HCT116 (cell line): ENCODE measurements at regions not wholly inside any gene's neighbourhood (a gene's known extent, or its start where the extent isn't known, plus 50 kb on each side); places are given as distances from the start of the nearest gene placed in this dataset.

Experiments used
- CBX3 ChIP-seq: IDR thresholded peaks from 2 replicates; pipeline ENCODE4 v1.6.1; 2012; ENCODE audit warnings: low read depth
- EZH2 ChIP-seq: fragments of 200-600 bp; sonication (generic); IDR thresholded peaks from 2 replicates; pipeline ENCODE4 v1.6.1; 2017; ENCODE audit warnings: antibody characterized with exemption, mixed run types
- EZH2phosphoT487 ChIP-seq: fragments of 200-600 bp; IDR thresholded peaks from 2 replicates; pipeline ENCODE4 v1.6.1; 2018; ENCODE audit warnings: antibody characterized with exemption, borderline replicate concordance
- JUND ChIP-seq: IDR thresholded peaks from 2 replicates; pipeline ENCODE4 v1.6.1; 2012
- POLR2A ChIP-seq: IDR thresholded peaks from 2 replicates; pipeline ENCODE4 v1.7.0; 2011; ENCODE audit warnings: borderline replicate concordance; ENCODE audit not compliant: insufficient read depth, insufficient read length; ENCODE audit errors: extremely low read depth
- POLR2AphosphoS5 ChIP-seq: IDR thresholded peaks from 2 replicates; pipeline ENCODE4 v1.6.1; 2011; ENCODE audit warnings: mild to moderate bottlenecking, low read depth, low read length, moderate library complexity
- SIN3A ChIP-seq: IDR thresholded peaks from 2 replicates; pipeline ENCODE4 v1.6.1; 2012; ENCODE audit warnings: low read depth
- SRF ChIP-seq: IDR thresholded peaks from 2 replicates; pipeline ENCODE4 v1.6.1; 2012; ENCODE audit warnings: low read depth
- TCF7L2 ChIP-seq: IDR thresholded peaks from 2 replicates; pipeline ENCODE4 v1.7.0; 2011; ENCODE audit warnings: borderline replicate concordance, inconsistent platforms; ENCODE audit not compliant: insufficient read depth, insufficient read length; ENCODE audit errors: extremely low read depth
- YY1 ChIP-seq: IDR thresholded peaks from 2 replicates; pipeline ENCODE4 v1.6.1; 2011; ENCODE audit warnings: low read length, low read depth, moderate library complexity, mild to moderate bottlenecking; ENCODE audit not compliant: insufficient replicate concordance; ENCODE audit errors: extremely low read depth
- ZNF274 ChIP-seq: fragments of 200-500 bp; sonication (Bioruptor generic); IDR thresholded peaks from 2 replicates; pipeline ENCODE4 v1.6.1; 2014; ENCODE audit warnings: mild to moderate bottlenecking, low read depth, low read length, inconsistent platforms
- TF ChIP-seq, protein P1 (sequence below), 3 experiments: fragments of 200-600 bp in 1 of 3; sonication (generic) in 1 of 3; IDR thresholded peaks in 2 of 3; conservative IDR thresholded peaks in 1 of 3; 2 replicates each; pipeline ENCODE4 v1.5.1; 2012 to 2017; ENCODE audit warnings: low read depth in 2 of 3, low read length in 2 of 3, antibody characterized with exemption in 1 of 3, borderline replicate concordance in 1 of 3, control low read depth in 1 of 3, mild to moderate bottlenecking in 1 of 3, mixed read lengths in 1 of 3, mixed run types in 1 of 3, moderate library complexity in 1 of 3; ENCODE audit not compliant: insufficient read depth in 1 of 3
- TF ChIP-seq, protein P2 (sequence below): IDR thresholded peaks from 2 replicates; pipeline ENCODE4 v1.6.1; 2011; ENCODE audit warnings: mild to moderate bottlenecking, low read length, moderate library complexity; ENCODE audit not compliant: insufficient replicate concordance; ENCODE audit errors: extremely low read depth

DNA sequence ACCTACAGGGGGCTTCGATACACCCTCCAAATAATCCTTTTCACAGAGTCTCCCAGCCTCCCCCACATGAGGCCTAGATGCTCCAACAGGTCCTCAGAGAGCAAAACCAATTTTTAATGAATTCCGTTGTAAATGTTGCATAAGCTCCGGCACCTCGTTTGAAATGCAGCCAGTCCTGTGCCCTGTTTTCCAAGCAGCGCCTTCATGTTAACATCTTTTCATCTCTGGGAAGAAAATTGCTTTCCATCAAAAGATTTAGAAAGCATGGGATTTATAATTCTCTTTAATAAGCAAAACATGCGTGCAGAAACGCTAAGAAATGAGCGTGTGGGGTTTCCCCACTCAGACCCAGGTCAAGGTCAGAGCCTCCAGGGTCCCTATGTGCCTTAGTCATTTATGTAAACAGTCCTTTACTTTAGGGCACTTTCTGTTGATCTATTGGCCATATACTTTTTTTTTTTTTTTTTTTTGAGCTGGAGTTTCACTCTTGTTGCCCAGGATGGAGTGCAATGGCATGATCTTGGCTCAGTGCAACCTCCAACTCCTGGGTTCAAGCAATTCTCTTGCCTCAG, 177.5 kb upstream of the S1PR3 start:
- TF ChIP-seq, protein P1, sequence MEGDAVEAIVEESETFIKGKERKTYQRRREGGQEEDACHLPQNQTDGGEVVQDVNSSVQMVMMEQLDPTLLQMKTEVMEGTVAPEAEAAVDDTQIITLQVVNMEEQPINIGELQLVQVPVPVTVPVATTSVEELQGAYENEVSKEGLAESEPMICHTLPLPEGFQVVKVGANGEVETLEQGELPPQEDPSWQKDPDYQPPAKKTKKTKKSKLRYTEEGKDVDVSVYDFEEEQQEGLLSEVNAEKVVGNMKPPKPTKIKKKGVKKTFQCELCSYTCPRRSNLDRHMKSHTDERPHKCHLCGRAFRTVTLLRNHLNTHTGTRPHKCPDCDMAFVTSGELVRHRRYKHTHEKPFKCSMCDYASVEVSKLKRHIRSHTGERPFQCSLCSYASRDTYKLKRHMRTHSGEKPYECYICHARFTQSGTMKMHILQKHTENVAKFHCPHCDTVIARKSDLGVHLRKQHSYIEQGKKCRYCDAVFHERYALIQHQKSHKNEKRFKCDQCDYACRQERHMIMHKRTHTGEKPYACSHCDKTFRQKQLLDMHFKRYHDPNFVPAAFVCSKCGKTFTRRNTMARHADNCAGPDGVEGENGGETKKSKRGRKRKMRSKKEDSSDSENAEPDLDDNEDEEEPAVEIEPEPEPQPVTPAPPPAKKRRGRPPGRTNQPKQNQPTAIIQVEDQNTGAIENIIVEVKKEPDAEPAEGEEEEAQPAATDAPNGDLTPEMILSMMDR (IDR thresholded peaks at IDR 0.05 in 2 of 3, conservative IDR thresholded peaks at IDR 0.05 in 1 of 3; ENCODE audit: borderline replicate concordance in 1 of 3, insufficient read depth in 1 of 3, low read depth in 2 of 3, low read length in 2 of 3), result no peak
- TF ChIP-seq YY1 (no peak), SIN3A (no peak), POLR2A (no peak), EZH2 (no peak), JUND (no peak), EZH2phosphoT487 (no peak), CBX3 (no peak), POLR2AphosphoS5 (no peak), SRF (no peak), TCF7L2 (no peak), ZNF274 (no peak)
- TF ChIP-seq, protein P2, sequence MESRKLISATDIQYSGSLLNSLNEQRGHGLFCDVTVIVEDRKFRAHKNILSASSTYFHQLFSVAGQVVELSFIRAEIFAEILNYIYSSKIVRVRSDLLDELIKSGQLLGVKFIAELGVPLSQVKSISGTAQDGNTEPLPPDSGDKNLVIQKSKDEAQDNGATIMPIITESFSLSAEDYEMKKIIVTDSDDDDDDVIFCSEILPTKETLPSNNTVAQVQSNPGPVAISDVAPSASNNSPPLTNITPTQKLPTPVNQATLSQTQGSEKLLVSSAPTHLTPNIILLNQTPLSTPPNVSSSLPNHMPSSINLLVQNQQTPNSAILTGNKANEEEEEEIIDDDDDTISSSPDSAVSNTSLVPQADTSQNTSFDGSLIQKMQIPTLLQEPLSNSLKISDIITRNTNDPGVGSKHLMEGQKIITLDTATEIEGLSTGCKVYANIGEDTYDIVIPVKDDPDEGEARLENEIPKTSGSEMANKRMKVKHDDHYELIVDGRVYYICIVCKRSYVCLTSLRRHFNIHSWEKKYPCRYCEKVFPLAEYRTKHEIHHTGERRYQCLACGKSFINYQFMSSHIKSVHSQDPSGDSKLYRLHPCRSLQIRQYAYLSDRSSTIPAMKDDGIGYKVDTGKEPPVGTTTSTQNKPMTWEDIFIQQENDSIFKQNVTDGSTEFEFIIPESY, result no peak
